ENCODE measurements at regions not wholly inside any gene's neighbourhood (a gene's known extent, or its start where the extent isn't known, plus 50 kb on each side); places are given as distances from the start of the nearest gene placed in this dataset.

- H3K4me3 Mint-ChIP-seq = no peak overlapping the region
- ChIA-PET CTCF (no interaction called here), POLR2A (no interaction called here)
- H3K27me3 Mint-ChIP-seq (ENCODE audit: low read depth) = no peaks in the 10 kb centered on the region
- DNase-seq (ENCODE audit: low spot score) (no peak), ATAC-seq (no peak)
- H3K27ac Mint-ChIP-seq = no peak overlapping the region
- TF ChIP-seq NFYB (CRISPR knock-in tag; conservative IDR thresholded peaks at IDR 0.05; ENCODE audit: low read depth) = no peak
- TF ChIP-seq TEAD4 (CRISPR knock-in tag; IDR thresholded peaks at IDR 0.05) = no peak
- TF ChIP-seq SOX15 (CRISPR knock-in tag; IDR thresholded peaks at IDR 0.05) = no peak
- no peak for TF ChIP-seq ZNF138 (CRISPR knock-in tag; conservative IDR thresholded peaks at IDR 0.05)
- TF ChIP-seq ERG (CRISPR knock-in tag; IDR thresholded peaks at IDR 0.05) = no peak
- TF ChIP-seq TCF7 (CRISPR knock-in tag; IDR thresholded peaks at IDR 0.05; ENCODE audit: low read depth) = no peak
- TF ChIP-seq MXD4 (CRISPR knock-in tag; IDR thresholded peaks at IDR 0.05; ENCODE audit: borderline replicate concordance) = no peak
- TF ChIP-seq ZSCAN18 (CRISPR knock-in tag; IDR thresholded peaks at IDR 0.05) = no peak
- no peak for TF ChIP-seq EMX1 (CRISPR knock-in tag; IDR thresholded peaks at IDR 0.05)
- TF ChIP-seq ATF2 (CRISPR knock-in tag; IDR thresholded peaks at IDR 0.05; ENCODE audit: borderline replicate concordance, low read depth) = no peak
- TF ChIP-seq CDX4 (CRISPR knock-in tag; IDR thresholded peaks at IDR 0.05; ENCODE audit: borderline replicate concordance) = no peak
- TF ChIP-seq ZNF263 (CRISPR knock-in tag; IDR thresholded peaks at IDR 0.05; ENCODE audit: low read depth) = no peak
- no peak for TF ChIP-seq ZNF512 (CRISPR knock-in tag; IDR thresholded peaks at IDR 0.05; ENCODE audit: borderline replicate concordance)
- TF ChIP-seq ATF1 (CRISPR knock-in tag; IDR thresholded peaks at IDR 0.05) = no peak
- no peak for TF ChIP-seq FOXP1 (CRISPR knock-in tag; IDR thresholded peaks at IDR 0.05; ENCODE audit: borderline replicate concordance)
- TF ChIP-seq ZNF423 (CRISPR knock-in tag; IDR thresholded peaks at IDR 0.05) = no peak
- no peak for TF ChIP-seq FOXK1 (CRISPR knock-in tag; IDR thresholded peaks at IDR 0.05)
- TF ChIP-seq USF1 (CRISPR knock-in tag; IDR thresholded peaks at IDR 0.05) = no peak
- TF ChIP-seq E2F5 (CRISPR knock-in tag; IDR thresholded peaks at IDR 0.05) = no peak
- no peak for TF ChIP-seq TP53 (CRISPR knock-in tag; IDR thresholded peaks at IDR 0.05)
- no peaks in the 10 kb centered on the region for H3K9me3 Mint-ChIP-seq
- H3K36me3 Mint-ChIP-seq = no peaks in the 10 kb centered on the region
- no peaks in the 10 kb centered on the region for H3K4me1 Mint-ChIP-seq
Observed at GRCh38 chrX:20756585-20756984, 489.9 kb upstream of the RPS6KA3 start.

All from WTC11 (cell line).